ENCODE measurements at regions not wholly inside any gene's neighbourhood (a gene's known extent, or its start where the extent isn't known, plus 50 kb on each side); places are given as distances from the start of the nearest gene placed in this dataset.

- no peak for TF ChIP-seq CTCF (IDR thresholded peaks at IDR 0.05; ENCODE audit: insufficient read depth, low read depth, low read length, missing control alignments)
- no peak for DNase-seq (ENCODE audit: low read depth)
- H3K4me3 ChIP-seq (ENCODE audit: low read length) = no peak overlapping the region
Measured at GRCh38 chr1:163813251-163813650, 491.5 kb downstream of the NUF2 start.

- TF ChIP-seq CTCF (IDR thresholded peaks at IDR 0.05; ENCODE audit: insufficient read depth, low read depth, low read length, missing control alignments) = no peak
- DNase-seq (ENCODE audit: low read depth) = no peak
- no peak overlapping the region for H3K4me3 ChIP-seq (ENCODE audit: low read length)
Measured at GRCh38 chr1:163820226-163820625, 498.5 kb downstream of the NUF2 start.

- no peak for TF ChIP-seq CTCF (IDR thresholded peaks at IDR 0.05; ENCODE audit: insufficient read depth, low read depth, low read length, missing control alignments)
- H3K4me3 ChIP-seq (ENCODE audit: low read length) = no peak overlapping the region
- DNase-seq (ENCODE audit: low read depth) = no peak
Measured at GRCh38 chr1:163820766-163821165, 499.0 kb downstream of the NUF2 start.

GRCh38 chr1:163821679-163822078, 499.9 kb downstream of the NUF2 start:
- TF ChIP-seq CTCF (IDR thresholded peaks at IDR 0.05; ENCODE audit: insufficient read depth, low read depth, low read length, missing control alignments) = no peak
- H3K4me3 ChIP-seq (ENCODE audit: low read length) = no peak overlapping the region
- DNase-seq (ENCODE audit: low read depth) = peak; percentile 64

- H3K4me3 ChIP-seq (ENCODE audit: low read length) = no peak overlapping the region
- TF ChIP-seq CTCF (IDR thresholded peaks at IDR 0.05; ENCODE audit: insufficient read depth, low read depth, low read length, missing control alignments) = no peak
- no peak for DNase-seq (ENCODE audit: low read depth)
Measured at GRCh38 chr1:163823017-163823416, 501.3 kb downstream of the NUF2 start.

- peak; percentile 93 for DNase-seq (ENCODE audit: low read depth)
- no peak for TF ChIP-seq CTCF (IDR thresholded peaks at IDR 0.05; ENCODE audit: insufficient read depth, low read depth, low read length, missing control alignments)
- H3K4me3 ChIP-seq (ENCODE audit: low read length) = no peak overlapping the region
Measured at GRCh38 chr1:163824006-163824405, 502.3 kb downstream of the NUF2 start.

- no peak overlapping the region for H3K4me3 ChIP-seq (ENCODE audit: low read length)
- DNase-seq (ENCODE audit: low read depth) = peak; percentile 3
- TF ChIP-seq CTCF (IDR thresholded peaks at IDR 0.05; ENCODE audit: insufficient read depth, low read depth, low read length, missing control alignments) = no peak
Measured at GRCh38 chr1:163824490-163824889, 502.7 kb downstream of the NUF2 start.

Data from epithelial cell of esophagus (primary cell).